ENCODE measurements at regions not wholly inside any gene's neighbourhood (a gene's known extent, or its start where the extent isn't known, plus 50 kb on each side); places are given as distances from the start of the nearest gene placed in this dataset.

GRCh38 chr14:54123841-54124240, 167.2 kb upstream of the BMP4 start:
- TF ChIP-seq CTCF (IDR thresholded peaks at IDR 0.05) (no peak), POLR2A (IDR thresholded peaks at IDR 0.05) (no peak)
